ENCODE measurements at regions not wholly inside any gene's neighbourhood (a gene's known extent, or its start where the extent isn't known, plus 50 kb on each side); places are given as distances from the start of the nearest gene placed in this dataset.
A peak's percentile ranks its signal among the peaks of the same experiment; 100 is the strongest.

GRCh38 chr11:128379587-128380580 lies 207.5 kb downstream of the ETS1 start:
- peaks cover 50% of the 10 kb centered on the region for H3K4me1 Mint-ChIP-seq
- H3K36me3 Mint-ChIP-seq = peaks cover 5% of the 10 kb centered on the region
- H3K27me3 Mint-ChIP-seq = no peaks in the 10 kb centered on the region
- H3K9me3 Mint-ChIP-seq = peaks cover 6% of the 10 kb centered on the region
- peak overlapping the region; percentile 39 for H3K4me3 Mint-ChIP-seq
- peak overlapping the region; percentile 80 for H3K27ac Mint-ChIP-seq

GRCh38 chr11:128375961-128376360 lies 211.4 kb downstream of the ETS1 start:
- peak overlapping the region; percentile 77 for H3K27ac Mint-ChIP-seq
- no peaks in the 10 kb centered on the region for H3K27me3 Mint-ChIP-seq

DNA sequence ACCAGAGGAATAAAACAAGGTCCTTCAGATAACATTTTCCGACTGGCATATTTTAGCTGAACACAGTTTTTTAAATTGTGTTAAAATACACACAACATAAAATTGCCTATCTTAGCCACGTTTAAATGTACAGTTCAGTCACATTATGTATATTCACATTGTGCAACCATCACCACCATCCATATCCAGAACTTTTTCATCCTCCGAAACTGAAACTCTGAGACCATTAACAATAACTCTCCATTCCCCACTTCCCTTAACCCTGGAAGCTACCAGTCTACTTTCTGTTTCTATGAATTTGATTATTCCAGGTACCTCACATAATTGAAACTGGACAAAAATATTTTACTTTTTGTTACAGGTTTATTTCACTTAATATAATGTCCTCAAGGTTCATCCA lies 213.3 kb downstream of the ETS1 start:
- Mint-ChIP-seq H3K9me3 (peaks cover 4% of the 10 kb centered on the region), H3K4me1 (peaks cover 46% of the 10 kb centered on the region), H3K27me3 (no peaks in the 10 kb centered on the region), H3K27ac (no peak overlapping the region), H3K36me3 (peaks cover 4% of the 10 kb centered on the region), H3K4me3 (no peak overlapping the region)

More at GRCh38 chr11:128375961-128376360, 211.4 kb downstream of the ETS1 start:
- H3K4me3 Mint-ChIP-seq = peak overlapping the region; percentile 39
- peaks cover 58% of the 10 kb centered on the region for H3K4me1 Mint-ChIP-seq
- H3K9me3 Mint-ChIP-seq = peaks cover 10% of the 10 kb centered on the region
- H3K36me3 Mint-ChIP-seq = peaks cover 4% of the 10 kb centered on the region

DNA sequence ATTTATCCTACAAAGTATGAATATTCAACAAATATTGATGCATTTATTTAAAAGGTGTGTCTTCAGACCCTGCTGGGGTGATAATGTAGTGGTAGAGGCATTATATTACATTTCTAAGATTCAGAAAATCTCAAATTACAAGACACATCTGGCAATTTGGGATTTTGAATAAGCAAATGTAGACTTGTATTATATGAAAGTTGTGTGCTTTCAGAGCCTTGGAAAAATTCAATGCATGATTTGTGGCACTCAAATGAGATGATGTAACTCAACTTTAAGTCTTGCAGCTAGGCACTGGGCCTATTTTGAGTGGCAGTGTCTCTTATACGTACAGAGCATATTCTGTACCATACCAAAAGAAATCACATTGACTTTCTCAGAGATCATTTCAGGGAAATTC lies 214.4 kb downstream of the ETS1 start:
- Mint-ChIP-seq H3K27me3 (no peaks in the 10 kb centered on the region), H3K36me3 (peaks cover 4% of the 10 kb centered on the region), H3K4me3 (no peak overlapping the region), H3K27ac (no peak overlapping the region), H3K9me3 (peaks cover 4% of the 10 kb centered on the region), H3K4me1 (peaks cover 41% of the 10 kb centered on the region)

DNA sequence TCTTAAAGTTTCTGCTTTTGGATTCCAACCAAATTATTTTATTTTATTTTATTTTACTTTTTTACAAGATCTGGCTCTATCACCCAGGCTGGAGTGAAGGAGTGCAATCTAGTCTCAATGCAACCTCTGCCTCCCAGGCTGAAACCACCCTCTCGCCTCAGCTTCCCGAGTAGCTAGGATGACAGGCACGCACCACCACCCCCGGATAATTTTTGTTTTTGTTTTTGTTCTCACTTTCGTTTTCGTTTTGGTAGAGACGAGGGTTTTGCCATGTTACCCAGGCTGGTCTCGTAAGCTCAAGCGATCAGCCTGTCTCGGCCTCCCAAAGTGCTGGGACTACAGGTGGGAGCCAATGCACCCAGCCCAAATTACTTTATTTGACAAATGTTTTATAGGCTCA lies 219.8 kb downstream of the ETS1 start:
- Mint-ChIP-seq H3K4me1 (peaks cover 32% of the 10 kb centered on the region), H3K36me3 (no peaks in the 10 kb centered on the region), H3K4me3 (peak overlapping the region; percentile 59), H3K27me3 (no peaks in the 10 kb centered on the region), H3K27ac (no peak overlapping the region), H3K9me3 (peaks cover 5% of the 10 kb centered on the region)

GRCh38 chr11:128365044-128365443 lies 222.3 kb downstream of the ETS1 start:
- Mint-ChIP-seq H3K4me3 (no peak overlapping the region), H3K36me3 (no peaks in the 10 kb centered on the region), H3K9me3 (peaks cover 5% of the 10 kb centered on the region), H3K27me3 (no peaks in the 10 kb centered on the region), H3K27ac (peak overlapping the region; percentile 82), H3K4me1 (peaks cover 18% of the 10 kb centered on the region)

DNA sequence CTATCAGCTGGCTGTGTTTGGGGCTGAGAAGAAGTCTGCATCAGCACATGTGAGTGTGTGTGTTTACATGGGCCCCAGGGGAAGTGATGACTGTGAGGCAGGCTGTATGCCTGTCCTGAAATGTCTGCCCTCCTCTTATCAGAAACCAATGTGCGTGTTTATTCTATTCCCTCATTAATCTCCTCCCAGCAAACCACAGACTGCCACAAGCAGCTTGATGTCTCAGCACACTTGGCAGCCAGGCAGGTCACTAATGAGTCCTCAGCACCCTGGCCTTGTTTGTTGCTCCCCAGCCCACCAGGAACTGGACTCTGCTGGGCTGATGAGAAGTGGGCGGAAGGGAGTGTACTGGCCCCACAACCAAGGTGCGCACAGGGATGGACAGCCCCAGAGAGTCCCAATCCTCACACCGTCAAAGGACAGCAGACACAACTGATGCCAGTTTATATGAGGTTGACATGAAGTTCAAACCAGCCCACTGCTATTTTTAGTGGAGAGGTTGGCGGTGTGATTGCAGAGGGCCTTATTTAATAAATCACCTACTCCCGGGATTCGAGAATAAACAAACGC lies 225.8 kb downstream of the ETS1 start:
- H3K9me3 Mint-ChIP-seq = peaks cover 5% of the 10 kb centered on the region
- H3K36me3 Mint-ChIP-seq = no peaks in the 10 kb centered on the region
- no peaks in the 10 kb centered on the region for H3K27me3 Mint-ChIP-seq
- peaks cover 18% of the 10 kb centered on the region for H3K4me1 Mint-ChIP-seq
- H3K27ac Mint-ChIP-seq = no peak overlapping the region
- no peak overlapping the region for H3K4me3 Mint-ChIP-seq

DNA sequence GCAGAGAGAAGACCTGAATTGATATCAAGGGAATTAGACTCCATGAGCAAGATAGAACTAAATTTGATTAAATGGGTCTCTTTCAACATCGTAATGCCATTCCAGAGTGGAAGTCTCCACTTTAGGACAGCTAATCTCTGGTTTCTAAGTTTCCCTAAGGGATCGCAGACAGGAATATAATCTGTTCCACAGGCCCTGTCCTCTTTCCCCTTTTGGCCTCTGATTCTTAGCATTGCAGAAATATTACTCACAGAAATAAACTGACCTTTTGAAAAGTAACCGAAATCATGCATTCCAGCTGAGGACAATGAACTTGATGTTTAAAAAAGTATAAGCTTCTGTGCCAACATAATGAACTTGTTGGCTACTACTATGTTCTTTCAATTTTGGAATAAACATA lies 227.8 kb downstream of the ETS1 start:
- H3K4me1 Mint-ChIP-seq = peaks cover 11% of the 10 kb centered on the region
- no peaks in the 10 kb centered on the region for H3K27me3 Mint-ChIP-seq
- H3K27ac Mint-ChIP-seq = no peak overlapping the region
- no peaks in the 10 kb centered on the region for H3K9me3 Mint-ChIP-seq
- H3K36me3 Mint-ChIP-seq = no peaks in the 10 kb centered on the region
- no peak overlapping the region for H3K4me3 Mint-ChIP-seq

DNA sequence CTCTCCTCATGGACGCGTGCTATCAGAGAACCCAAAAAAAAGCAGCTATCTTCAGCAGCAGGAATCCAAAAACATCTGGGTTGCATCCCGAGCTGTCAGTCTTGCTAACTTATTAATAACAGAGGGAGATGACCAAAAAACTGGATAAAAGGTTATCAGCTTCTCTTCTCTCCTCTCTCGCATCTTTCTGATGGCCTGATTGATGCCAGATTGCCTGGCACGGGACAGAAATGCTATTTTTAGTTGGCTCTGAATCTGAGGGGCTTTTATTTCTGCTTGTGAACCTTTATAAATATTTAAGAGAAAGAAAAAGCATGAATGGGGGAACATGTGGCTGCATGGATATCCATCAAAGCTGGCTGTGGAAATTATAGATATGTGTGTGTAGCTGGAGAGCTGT lies 230.3 kb downstream of the ETS1 start:
- H3K27ac Mint-ChIP-seq = no peak overlapping the region
- H3K36me3 Mint-ChIP-seq = no peaks in the 10 kb centered on the region
- no peaks in the 10 kb centered on the region for H3K27me3 Mint-ChIP-seq
- peaks cover 24% of the 10 kb centered on the region for H3K4me1 Mint-ChIP-seq
- H3K4me3 Mint-ChIP-seq = no peak overlapping the region
- H3K9me3 Mint-ChIP-seq = no peaks in the 10 kb centered on the region

GRCh38 chr11:128355558-128355957 lies 231.8 kb downstream of the ETS1 start:
- H3K36me3 Mint-ChIP-seq = no peaks in the 10 kb centered on the region
- peaks cover 36% of the 10 kb centered on the region for H3K4me1 Mint-ChIP-seq
- H3K4me3 Mint-ChIP-seq = no peak overlapping the region
- no peak overlapping the region for H3K27ac Mint-ChIP-seq
- no peaks in the 10 kb centered on the region for H3K27me3 Mint-ChIP-seq
- H3K9me3 Mint-ChIP-seq = peaks cover 4% of the 10 kb centered on the region

- Mint-ChIP-seq H3K27ac (no peak overlapping the region), H3K27me3 (no peaks in the 10 kb centered on the region), H3K9me3 (peaks cover 14% of the 10 kb centered on the region), H3K4me3 (no peak overlapping the region), H3K4me1 (peaks cover 47% of the 10 kb centered on the region), H3K36me3 (no peaks in the 10 kb centered on the region)
These were observed 232.9 kb downstream of the ETS1 start for GRCh38 chr11:128354476-128354875.

DNA sequence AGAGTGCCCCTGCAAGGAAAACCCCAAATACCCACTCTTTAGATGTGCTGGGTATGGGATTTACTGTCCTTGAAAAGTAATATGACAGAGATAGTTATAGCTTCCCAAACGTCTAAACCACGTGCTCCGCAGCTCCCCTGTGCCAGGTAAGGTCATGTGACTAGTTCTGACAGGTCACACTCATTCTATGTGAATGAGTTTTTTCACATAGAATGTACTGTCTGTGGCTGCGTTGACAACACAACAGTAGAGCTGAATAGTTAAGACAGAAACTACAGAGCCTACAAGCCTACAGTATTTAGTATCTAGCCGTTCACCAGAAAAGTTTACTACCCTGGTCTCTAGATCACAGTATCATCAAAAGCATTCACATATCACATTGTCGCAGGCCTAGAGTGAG lies 236.2 kb downstream of the ETS1 start:
- H3K9me3 Mint-ChIP-seq = peaks cover 14% of the 10 kb centered on the region
- no peaks in the 10 kb centered on the region for H3K27me3 Mint-ChIP-seq
- peak overlapping the region; percentile 69 for H3K4me3 Mint-ChIP-seq
- peak overlapping the region; percentile 94 for H3K27ac Mint-ChIP-seq
- peaks cover under 1% of the 10 kb centered on the region for H3K36me3 Mint-ChIP-seq
- H3K4me1 Mint-ChIP-seq = peaks cover 77% of the 10 kb centered on the region

DNA sequence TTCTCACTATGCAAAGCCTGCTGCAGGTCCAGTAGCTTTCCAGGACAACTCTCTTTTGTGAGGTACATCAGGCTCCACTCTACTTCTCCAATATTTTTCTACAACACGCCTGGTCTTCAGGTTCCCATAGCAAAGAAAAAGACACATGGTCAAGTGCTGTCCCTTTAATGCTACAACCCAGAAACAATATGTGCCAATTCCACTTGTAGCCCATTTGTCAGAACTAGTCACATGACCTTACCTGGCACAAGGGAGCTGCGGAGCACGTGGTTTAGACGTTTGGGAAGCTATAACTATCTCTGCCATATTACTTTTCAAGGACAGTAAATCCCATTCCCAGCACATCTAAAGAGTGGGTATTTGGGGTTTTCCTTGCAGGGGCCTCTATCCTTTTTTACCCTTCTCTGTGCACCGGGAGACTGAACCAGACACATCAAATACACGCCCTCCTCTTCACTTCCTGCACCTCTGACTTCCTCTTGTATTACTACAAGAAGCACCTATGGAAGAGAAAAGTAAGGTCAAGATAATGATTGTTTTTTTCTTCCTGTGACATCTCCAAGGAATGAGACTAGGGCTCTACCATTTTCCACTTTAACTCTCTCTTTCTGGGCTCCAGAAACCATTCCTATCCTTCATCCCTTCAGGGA lies 237.6 kb downstream of the ETS1 start:
- Mint-ChIP-seq H3K4me3 (peak overlapping the region; percentile 69), H3K9me3 (peaks cover 14% of the 10 kb centered on the region), H3K36me3 (peaks cover 1% of the 10 kb centered on the region), H3K27me3 (no peaks in the 10 kb centered on the region), H3K4me1 (peaks cover 91% of the 10 kb centered on the region), H3K27ac (peak overlapping the region; percentile 94)

DNA sequence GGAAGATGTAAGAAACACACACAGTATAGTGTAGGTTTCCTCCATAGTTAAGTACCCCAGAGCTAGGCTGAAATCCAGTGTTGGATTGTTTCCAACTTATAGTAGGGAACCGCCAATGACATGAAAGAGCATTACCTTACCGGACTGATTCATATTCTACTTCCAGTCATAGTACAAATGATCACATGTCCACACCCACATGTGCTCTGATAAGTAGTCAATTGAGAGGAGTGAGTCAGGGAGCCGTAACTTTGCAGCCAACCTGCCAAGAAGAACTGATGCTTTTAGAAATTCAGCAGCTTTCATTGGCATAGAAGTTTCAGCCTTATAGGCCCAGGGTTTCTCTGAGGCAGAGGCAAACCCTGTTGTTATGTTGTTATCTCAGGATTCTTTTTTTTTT lies 240.6 kb downstream of the ETS1 start:
- peaks cover 95% of the 10 kb centered on the region for H3K4me1 Mint-ChIP-seq
- H3K27me3 Mint-ChIP-seq = no peaks in the 10 kb centered on the region
- H3K36me3 Mint-ChIP-seq = peaks cover 4% of the 10 kb centered on the region
- H3K4me3 Mint-ChIP-seq = no peak overlapping the region
- peak overlapping the region; percentile 84 for H3K27ac Mint-ChIP-seq
- H3K9me3 Mint-ChIP-seq = peaks cover 20% of the 10 kb centered on the region

DNA sequence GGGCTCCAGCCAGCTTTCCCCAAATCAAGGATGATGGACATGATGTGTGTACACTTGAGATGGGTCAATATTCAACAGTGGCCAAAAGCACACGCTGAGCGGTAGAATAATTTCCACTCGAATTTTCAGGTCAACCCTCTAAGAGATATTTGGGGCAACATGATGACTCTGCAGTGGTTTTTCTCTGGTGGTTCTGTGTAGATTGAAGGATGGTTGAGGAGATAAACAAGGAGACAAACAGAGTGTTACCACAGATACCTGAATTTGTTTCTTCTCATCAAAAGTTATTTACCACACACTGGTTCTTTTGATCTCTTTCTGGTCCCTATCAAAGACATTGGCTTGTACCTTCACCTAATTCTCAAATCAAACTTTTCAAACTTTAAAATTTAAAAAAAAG lies 242.0 kb downstream of the ETS1 start:
- Mint-ChIP-seq H3K9me3 (peaks cover 14% of the 10 kb centered on the region), H3K4me1 (peaks cover 95% of the 10 kb centered on the region), H3K27ac (peak overlapping the region; percentile 71), H3K36me3 (peaks cover 4% of the 10 kb centered on the region), H3K4me3 (peak overlapping the region; percentile 40), H3K27me3 (no peaks in the 10 kb centered on the region)

- Mint-ChIP-seq H3K4me1 (peaks cover 95% of the 10 kb centered on the region), H3K9me3 (peaks cover 6% of the 10 kb centered on the region), H3K4me3 (peak overlapping the region; percentile 27), H3K27me3 (no peaks in the 10 kb centered on the region), H3K27ac (peak overlapping the region; percentile 94), H3K36me3 (peaks cover 4% of the 10 kb centered on the region)
These were observed 243.5 kb downstream of the ETS1 start for GRCh38 chr11:128343870-128344269.

Data from activated naive CD4-positive, alpha-beta T cell treated with anti-CD3 and anti-CD28 coated beads, Interleukin-2, amount 50 U/mL, for 24 hours (primary cell).